ENCODE measurements at regions not wholly inside any gene's neighbourhood (a gene's known extent, or its start where the extent isn't known, plus 50 kb on each side); places are given as distances from the start of the nearest gene placed in this dataset.

GRCh38 chr18:77448046-77448445, 198.4 kb downstream of the GALR1 start:
- no peak for DNase-seq

DNA sequence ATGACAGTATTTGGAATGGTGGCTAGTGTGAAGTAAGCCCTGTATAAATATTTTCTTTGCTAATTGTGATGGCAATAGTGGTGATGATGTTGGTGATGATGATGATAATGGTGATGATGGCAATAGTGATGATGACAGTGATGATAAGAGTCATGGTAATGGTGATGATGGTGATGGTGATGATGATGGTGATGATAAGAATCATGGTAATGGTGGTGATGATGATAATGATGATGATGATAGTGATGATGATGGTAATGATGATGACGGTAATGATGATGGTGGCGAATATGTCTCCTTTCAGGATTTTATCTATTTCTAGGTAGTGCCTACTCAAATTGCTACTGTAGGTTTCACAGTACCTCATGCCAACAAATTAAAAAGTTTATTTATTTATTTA, 205.4 kb downstream of the GALR1 start:
- no peak for DNase-seq

DNA sequence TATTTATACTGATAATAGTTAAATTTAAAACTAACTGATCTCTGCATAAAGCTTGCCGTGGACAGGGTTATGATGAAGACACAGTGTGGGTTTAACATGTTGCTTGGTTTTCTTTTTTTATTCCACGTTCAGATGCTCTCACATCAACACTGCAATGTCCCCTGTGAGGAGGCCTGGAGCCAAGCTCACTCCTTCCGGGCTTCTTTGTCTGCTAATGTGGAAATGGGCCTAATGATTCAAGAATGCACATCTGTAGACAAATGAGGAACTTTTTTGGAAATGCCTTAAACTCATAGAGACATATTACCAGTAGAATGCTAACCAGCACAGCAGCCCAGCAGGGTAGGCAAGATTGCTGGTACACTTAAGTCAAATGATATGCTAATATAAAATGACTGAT, 208.0 kb downstream of the GALR1 start:
- DNase-seq, result no peak

- no peak for DNase-seq
Measured at GRCh38 chr18:77461062-77461688, 211.5 kb downstream of the GALR1 start.

DNA sequence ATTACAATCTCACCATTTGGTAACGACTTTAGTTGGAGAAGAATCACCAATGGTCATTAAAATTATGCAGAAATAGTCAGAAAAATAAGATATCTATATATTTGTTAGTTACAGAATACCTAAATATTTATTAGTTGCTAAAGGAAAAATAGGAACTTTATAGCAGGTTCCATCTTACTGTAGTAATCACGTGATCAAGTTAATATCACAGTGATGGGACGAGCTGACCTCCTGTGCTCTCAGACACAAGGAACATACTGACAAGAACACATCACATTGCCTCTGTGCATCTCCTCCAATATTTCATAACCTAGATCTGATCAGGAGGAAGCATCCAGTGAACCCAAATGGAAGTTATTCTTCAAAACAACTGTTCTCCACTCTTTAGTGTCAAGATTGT, 215.3 kb downstream of the GALR1 start:
- DNase-seq, result no peak

- no peak for DNase-seq
Measured at GRCh38 chr18:77466890-77467289, 217.2 kb downstream of the GALR1 start.

DNA sequence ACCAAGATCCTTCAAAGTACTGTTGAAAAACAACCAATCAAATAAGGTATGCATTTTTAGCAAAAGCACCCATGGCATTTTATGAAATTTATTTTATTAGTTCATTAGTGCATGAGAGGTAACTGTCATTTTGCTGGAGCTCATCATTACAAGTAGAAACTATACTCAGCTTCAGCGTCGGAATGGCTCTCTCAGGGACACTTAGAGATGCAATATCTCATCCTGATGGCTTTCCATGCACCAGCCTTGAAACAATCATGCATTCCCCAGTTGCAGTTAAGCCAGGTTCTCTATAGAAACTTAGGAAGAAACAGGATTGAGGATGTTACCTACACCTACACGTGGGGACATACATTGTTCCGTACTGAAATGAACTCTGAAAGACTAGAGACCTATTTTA, 219.5 kb downstream of the GALR1 start:
- no peak for DNase-seq

GRCh38 chr18:77470569-77471413, 221.1 kb downstream of the GALR1 start:
- DNase-seq, result no peak

- DNase-seq, result no peak
Measured at GRCh38 chr18:77472509-77472908, 222.9 kb downstream of the GALR1 start.

DNA sequence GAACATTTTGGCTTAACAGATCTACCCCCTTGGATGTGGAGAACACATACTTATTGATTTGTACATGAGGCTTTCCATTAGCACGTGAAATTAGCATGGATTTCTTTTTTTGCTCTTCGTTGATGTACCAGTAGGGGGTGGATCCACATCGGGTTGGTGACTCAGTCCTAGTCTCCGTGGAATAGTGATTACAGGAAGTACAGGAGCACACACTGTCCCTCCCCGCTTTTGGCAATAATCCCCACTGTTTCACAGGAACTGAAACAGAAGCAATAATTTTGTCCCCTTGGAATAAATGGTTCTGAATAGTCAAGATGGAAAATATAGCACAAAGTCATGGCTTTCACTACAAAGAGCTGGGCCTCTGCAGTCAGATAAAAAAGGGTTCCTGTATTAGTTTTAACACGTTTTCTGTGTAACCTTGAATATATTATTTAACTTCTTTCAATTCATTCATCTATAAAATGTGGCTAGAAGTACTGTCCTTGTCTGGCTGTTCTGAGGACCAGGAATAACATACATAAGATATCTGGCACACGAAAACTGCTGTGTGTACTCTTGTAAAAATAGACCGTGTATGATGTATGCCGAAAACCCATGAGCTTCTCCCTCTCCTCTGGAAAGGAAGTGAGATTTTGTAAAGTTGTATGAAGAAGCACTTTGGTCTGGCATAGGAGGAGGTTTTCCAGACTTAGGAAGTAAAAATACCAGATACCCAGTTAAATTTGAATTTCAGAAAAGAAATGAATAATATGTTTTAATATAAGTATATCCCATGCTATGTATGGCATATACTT, 229.2 kb downstream of the GALR1 start:
- DNase-seq, result peak; percentile 12

GRCh38 chr18:77481541-77481940, 231.9 kb downstream of the GALR1 start:
- no peak for DNase-seq

- no peak for DNase-seq
Measured at GRCh38 chr18:77482190-77483085, 232.8 kb downstream of the GALR1 start.

DNA sequence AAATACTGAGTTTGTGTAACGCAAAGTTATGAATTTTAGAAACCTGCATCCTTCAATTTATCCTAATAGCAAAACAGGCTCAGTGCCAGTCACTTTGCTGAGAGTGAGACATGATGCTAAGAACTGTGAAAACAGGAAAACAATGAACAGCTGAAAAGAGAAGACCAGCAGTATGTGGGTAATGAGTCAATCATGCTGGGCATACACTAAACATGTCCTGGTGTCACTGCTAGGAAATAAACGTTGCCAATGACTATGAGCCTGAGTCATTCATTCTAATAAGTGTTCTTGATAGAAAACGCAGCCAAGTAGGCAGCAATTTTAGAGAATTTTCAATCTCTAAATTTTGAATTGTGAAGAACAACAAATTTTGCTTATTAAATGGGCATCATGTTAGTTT, 237.3 kb downstream of the GALR1 start:
- no peak for DNase-seq

DNA sequence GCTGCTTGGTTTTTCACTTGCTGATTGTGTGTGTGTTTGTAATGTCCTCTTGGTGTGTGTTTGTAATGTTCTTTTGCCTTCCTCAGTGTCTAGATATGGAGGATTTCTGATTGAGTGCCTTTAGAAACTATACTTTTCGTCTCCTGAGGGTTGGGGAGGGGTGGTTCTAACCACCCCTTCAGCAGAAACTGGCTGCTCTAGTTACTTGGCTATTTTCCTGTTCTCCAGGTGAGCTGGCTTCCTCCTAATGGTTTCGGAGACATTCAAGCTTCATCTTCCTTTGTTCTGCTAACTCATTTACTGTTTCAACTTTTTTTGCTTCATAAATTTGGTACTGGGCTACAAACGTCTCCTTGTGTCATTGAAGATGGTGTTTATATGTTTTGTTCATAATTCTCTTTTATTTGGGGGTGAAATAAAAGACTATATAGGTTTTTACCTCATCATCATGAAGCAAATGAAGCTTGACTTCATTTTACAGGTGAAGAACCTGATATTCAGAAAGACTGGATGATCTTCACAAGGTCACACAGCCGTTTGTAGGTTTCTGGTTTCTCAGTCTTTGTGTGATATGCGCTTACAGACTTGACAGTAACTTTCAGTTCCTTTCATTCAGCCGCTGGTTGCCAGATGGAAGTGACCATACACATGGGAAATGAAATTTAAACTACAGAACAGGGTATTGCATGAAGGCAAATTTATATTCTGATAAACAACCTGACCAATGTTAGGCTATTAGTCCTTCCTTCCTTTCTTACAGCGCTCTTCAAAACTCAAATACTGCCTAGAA, 238.5 kb downstream of the GALR1 start:
- DNase-seq, result no peak

- no peak for DNase-seq
Measured at GRCh38 chr18:77495079-77495478, 245.4 kb downstream of the GALR1 start.

DNA sequence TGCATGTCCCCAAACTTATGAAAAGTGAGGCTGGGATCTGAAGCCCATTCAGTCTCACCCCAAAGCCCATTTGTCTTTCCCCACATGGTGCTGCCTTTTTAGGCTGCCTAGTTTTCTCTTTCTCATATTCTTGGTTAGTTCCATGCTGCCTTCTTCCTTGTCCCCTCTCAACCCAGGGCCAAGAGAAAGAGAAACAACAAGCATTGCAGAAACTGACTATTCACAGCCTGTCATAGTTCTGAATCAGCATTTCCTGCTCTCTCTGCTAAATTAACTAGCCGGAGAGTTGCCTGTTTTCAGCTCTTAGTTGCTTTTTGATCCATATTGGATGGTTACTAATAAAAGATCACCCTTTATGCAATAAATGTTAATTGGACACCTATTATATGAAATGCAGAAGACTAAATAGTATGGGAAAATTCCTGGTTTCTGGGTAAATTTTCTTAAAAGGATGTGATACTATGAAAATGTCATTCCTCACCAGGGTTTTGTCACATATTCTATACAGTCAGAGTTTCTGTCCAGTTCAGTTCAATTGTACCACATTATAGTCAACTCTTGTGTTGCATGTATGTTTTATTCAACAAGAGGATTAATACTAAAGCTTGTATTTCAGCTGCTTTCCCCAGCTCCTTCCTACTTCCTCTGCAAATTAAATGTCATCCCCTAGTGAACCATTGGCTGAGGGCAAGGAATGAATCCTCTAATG, 246.5 kb downstream of the GALR1 start:
- DNase-seq, result no peak

DNA sequence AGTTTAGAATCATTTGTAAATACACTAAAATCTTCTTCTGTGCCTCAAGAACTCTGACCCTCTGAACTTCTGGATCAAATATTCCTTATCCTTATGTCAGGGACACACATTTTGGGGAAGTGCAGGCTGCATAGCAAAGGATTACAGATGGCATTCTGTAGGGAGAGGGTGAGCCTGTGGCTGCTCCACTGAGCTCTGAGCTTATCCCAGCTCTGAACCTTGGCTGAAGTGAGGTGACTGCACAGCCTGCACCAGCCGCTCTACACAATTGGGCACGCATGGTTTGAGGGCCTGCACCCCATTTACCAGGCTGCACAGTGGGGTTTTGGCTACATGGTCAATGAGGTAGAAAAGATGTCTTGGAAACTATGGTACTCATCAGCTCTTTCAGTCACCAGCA, 251.6 kb downstream of the GALR1 start:
- no peak for DNase-seq

DNA sequence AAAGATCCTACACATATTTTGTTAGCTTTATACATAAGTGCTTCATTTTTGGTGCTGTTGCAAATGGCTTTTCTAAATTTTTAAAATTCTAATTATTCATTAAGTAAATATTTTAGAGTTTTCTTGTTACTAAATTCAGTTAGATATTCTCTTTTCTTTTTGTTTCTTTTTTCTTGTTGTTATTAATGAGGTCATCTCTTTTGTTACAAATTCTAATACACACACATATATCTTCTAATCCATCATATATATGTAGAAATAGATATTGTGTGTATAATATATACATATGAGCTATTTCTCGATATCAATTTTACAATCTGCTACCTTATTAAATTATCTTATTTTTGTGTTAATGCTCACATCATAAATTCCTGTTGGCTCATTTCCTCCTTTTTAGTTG, 255.9 kb downstream of the GALR1 start:
- DNase-seq, result no peak

GRCh38 chr18:77512152-77512551, 262.5 kb downstream of the GALR1 start:
- DNase-seq, result no peak

DNA sequence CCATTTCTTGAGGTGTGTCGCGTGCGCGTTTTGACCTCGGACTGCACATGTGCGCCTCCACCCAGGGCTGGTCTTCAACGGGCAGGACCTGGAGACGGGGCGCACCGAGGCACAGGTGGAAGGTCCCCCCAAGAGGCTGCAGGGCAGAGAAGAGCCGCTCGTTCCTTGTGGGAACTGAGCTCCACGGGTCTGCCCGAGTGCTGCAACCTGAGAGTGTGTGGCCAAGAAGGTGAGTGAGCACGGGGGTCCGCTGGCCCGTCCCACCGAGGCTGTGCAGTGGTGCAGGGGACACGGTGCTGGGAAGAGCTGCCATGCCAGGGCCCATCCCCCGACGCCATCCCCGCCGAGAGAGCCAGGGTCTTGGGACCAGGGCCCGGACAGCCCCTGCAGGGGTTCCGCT, 268.3 kb downstream of the GALR1 start:
- no peak for DNase-seq

DNA sequence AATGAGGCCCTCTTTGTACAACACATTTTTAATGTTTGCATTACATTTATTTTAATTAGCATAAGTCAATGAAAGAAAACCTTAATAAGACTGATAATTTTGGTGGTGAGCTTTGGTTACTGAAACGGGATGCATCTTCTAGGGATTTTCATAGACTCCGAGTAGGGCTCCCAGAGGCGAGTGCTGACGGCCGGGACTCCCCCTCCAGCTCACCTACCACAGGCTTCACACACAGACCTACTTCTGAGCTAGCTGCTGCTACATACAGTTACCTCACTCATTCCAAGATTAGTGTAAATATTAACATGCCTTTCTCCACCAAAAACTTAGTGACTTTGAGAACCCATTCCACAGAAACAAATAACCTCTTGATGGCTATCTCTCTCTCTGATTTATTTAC, 271.1 kb downstream of the GALR1 start:
- DNase-seq, result no peak

All from occipital lobe (tissue), 1 donor.